HL-60 (cell line): ENCODE measurements at regions not wholly inside any gene's neighbourhood (a gene's known extent, or its start where the extent isn't known, plus 50 kb on each side); places are given as distances from the start of the nearest gene placed in this dataset.

Experiments used
- DNase-seq, 2 experiments: peaks; one replicate each; pipeline ENCODE4 v3.0.0-alpha.2; 2010 to 2020; ENCODE audit warnings: low read depth in 1 of 2, low spot score in 1 of 2
- H3K27ac ChIP-seq: fragments of 250-450 bp; sonication (Bioruptor Pico); replicated peaks from 2 replicates; pipeline ENCODE4 v1.5.1; 2020; ENCODE audit warnings: mild to moderate bottlenecking, moderate library complexity
- H3K27me3 ChIP-seq: fragments of 250-450 bp; sonication (Bioruptor Pico); 2 replicates; pipeline ENCODE4 v1.5.1; 2021; ENCODE audit warnings: mild to moderate bottlenecking, moderate library complexity; ENCODE audit not compliant: insufficient read depth, poor library complexity, severe bottlenecking
- H3K4me3 ChIP-seq: replicated peaks from 2 replicates; pipeline ENCODE4 v1.5.1; 2011; ENCODE audit warnings: mild to moderate bottlenecking, control low read depth, low read length; ENCODE audit not compliant: insufficient read depth
- CTCF ChIP-seq: IDR thresholded peaks from one replicate; pipeline ENCODE4 v1.5.1; 2011; ENCODE audit warnings: low read length, control low read depth, inconsistent platforms; ENCODE audit not compliant: insufficient read depth
- GABPA ChIP-seq: IDR thresholded peaks from 2 replicates; pipeline ENCODE4 v1.6.1; 2012; ENCODE audit warnings: low read depth
- POLR2AphosphoS5 ChIP-seq: IDR thresholded peaks from 2 replicates; pipeline ENCODE4 v1.6.1; 2012; ENCODE audit warnings: low read depth
- REST ChIP-seq: IDR thresholded peaks from 2 replicates; pipeline ENCODE4 v1.6.1; 2012; ENCODE audit warnings: low read depth; ENCODE audit not compliant: insufficient replicate concordance
- SPI1 ChIP-seq: IDR thresholded peaks from 2 replicates; pipeline ENCODE4 v1.6.1; 2012; ENCODE audit warnings: low read depth, mild to moderate bottlenecking, borderline replicate concordance

GRCh38 chr12:94762259-94762942, 112.0 kb upstream of the TMCC3 start:
- DNase-seq, result peak in 1 of 2 experiments; percentile 3
- Histone ChIP-seq H3K27ac (no peak overlapping the region), H3K27me3 (no peaks in the 10 kb centered on the region), H3K4me3 (no peak overlapping the region)
- TF ChIP-seq REST (no peak), SPI1 (no peak), CTCF (no peak), POLR2AphosphoS5 (no peak), GABPA (no peak)

DNA sequence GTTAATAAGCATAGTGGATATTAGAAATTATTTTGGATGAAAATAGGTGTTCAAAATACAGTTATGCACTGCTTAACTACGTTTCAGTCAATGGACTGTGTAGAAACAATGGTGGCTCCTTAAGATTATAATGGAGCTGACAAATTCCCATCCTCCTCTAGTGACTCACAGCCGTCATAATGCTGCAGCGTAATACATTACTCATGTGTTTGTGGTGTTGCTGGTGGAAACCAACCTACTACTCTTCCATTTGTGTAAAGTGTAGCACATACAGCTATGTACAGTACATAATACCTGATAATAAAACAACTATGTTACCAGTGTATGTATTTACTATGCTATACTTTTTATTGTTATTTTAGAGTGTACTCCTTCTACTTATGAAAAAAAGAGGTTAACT, 111.2 kb upstream of the TMCC3 start:
- no peak for DNase-seq
- TF ChIP-seq POLR2AphosphoS5, result no peak
- Histone ChIP-seq H3K27me3 (peaks cover 1% of the 10 kb centered on the region), H3K4me3 (no peak overlapping the region), H3K27ac (no peak overlapping the region)

DNA sequence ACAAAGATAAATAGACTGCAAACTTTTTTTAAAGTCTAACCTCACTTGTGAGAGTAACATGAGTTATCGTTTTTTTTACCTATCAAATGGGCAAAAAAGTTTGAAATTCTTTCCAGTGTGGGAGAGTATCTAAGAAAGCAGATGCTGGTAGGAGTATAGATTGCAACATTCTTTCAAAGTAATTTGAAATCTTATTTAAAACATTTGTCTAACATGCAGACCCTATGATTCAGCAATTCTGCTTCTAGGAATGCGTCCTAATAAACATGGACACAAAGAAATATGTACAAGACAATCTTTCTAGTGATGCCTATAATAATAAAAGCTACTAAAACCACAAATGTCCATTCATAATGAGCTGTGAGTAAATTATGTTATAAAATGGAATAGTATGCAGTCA, 110.4 kb upstream of the TMCC3 start:
- Histone ChIP-seq H3K4me3 (no peak overlapping the region), H3K27ac (no peak overlapping the region), H3K27me3 (peaks cover 3% of the 10 kb centered on the region)
- no peak for TF ChIP-seq REST
- no peak for TF ChIP-seq SPI1
- no peak for TF ChIP-seq POLR2AphosphoS5
- TF ChIP-seq CTCF, result no peak
- no peak for TF ChIP-seq GABPA
- no peak for DNase-seq

- no peak overlapping the region for H3K4me3 ChIP-seq
- no peak overlapping the region for H3K27ac ChIP-seq
- no peak for DNase-seq
- TF ChIP-seq SPI1 (no peak), POLR2AphosphoS5 (no peak), REST (no peak), CTCF (no peak), GABPA (no peak)
- H3K27me3 ChIP-seq, result peaks cover 5% of the 10 kb centered on the region
Observed at GRCh38 chr12:94756789-94757188, 106.4 kb upstream of the TMCC3 start.
